ENCODE measurements at regions not wholly inside any gene's neighbourhood (a gene's known extent, or its start where the extent isn't known, plus 50 kb on each side); places are given as distances from the start of the nearest gene placed in this dataset.
"Not testable (repeated sequence)": the region's sequence is repeated elsewhere in the genome, so short reads cannot be mapped to it uniquely, and the experiment has no call there.

GRCh38 chr22:22193923-22194322 is 50.7 kb upstream of the VPREB1 start:
- no peak for DNase-seq (ENCODE audit: low read depth in 2 of 2, low spot score in 1 of 2)

GRCh38 chr22:22193462-22193861 is 51.1 kb upstream of the VPREB1 start:
- not testable (repeated sequence) for DNase-seq (ENCODE audit: low read depth in 2 of 2, low spot score in 1 of 2)

GRCh38 chr22:22193006-22193405 is 51.6 kb upstream of the VPREB1 start:
- DNase-seq (ENCODE audit: low read depth in 2 of 2, low spot score in 1 of 2), result not testable (repeated sequence)

- DNase-seq (ENCODE audit: low read depth in 2 of 2, low spot score in 1 of 2), result not testable (repeated sequence)
Measured at GRCh38 chr22:22189796-22190195, 54.8 kb upstream of the VPREB1 start.

- not testable (repeated sequence) for DNase-seq (ENCODE audit: low read depth in 2 of 2, low spot score in 1 of 2)
Measured at GRCh38 chr22:22187863-22188262, 56.7 kb upstream of the VPREB1 start.

GRCh38 chr22:22187299-22187698 is 57.3 kb upstream of the VPREB1 start:
- no peak for DNase-seq (ENCODE audit: low read depth in 2 of 2, low spot score in 1 of 2)

GRCh38 chr22:22185844-22186499 is 58.6 kb upstream of the VPREB1 start:
- DNase-seq (ENCODE audit: low read depth in 2 of 2, low spot score in 1 of 2), result no peak

GRCh38 chr22:22185217-22185616 is 59.4 kb upstream of the VPREB1 start:
- no peak for DNase-seq (ENCODE audit: low read depth in 2 of 2, low spot score in 1 of 2)

GRCh38 chr22:22184277-22184807 is 60.2 kb upstream of the VPREB1 start:
- no peak for DNase-seq (ENCODE audit: low read depth in 2 of 2, low spot score in 1 of 2)

GRCh38 chr22:22182990-22183264 is 61.7 kb upstream of the VPREB1 start:
- DNase-seq (ENCODE audit: low read depth in 2 of 2, low spot score in 1 of 2), result no peak

GRCh38 chr22:22182218-22182989 is 62.2 kb upstream of the VPREB1 start:
- DNase-seq (ENCODE audit: low read depth in 2 of 2, low spot score in 1 of 2), result no peak

- no peak for DNase-seq (ENCODE audit: low read depth in 2 of 2, low spot score in 1 of 2)
Measured at GRCh38 chr22:22181341-22181850, 63.2 kb upstream of the VPREB1 start.

GRCh38 chr22:22180738-22181285 is 63.8 kb upstream of the VPREB1 start:
- no peak for DNase-seq (ENCODE audit: low read depth in 2 of 2, low spot score in 1 of 2)

GRCh38 chr22:22179858-22180257 is 64.7 kb upstream of the VPREB1 start:
- no peak for DNase-seq (ENCODE audit: low read depth in 2 of 2, low spot score in 1 of 2)

- DNase-seq (ENCODE audit: low read depth in 2 of 2, low spot score in 1 of 2), result no peak
Measured at GRCh38 chr22:22178992-22179391, 65.6 kb upstream of the VPREB1 start.

GRCh38 chr22:22178355-22178965 is 66.1 kb upstream of the VPREB1 start:
- DNase-seq (ENCODE audit: low read depth in 2 of 2, low spot score in 1 of 2), result no peak

GRCh38 chr22:22176929-22177616 is 67.5 kb upstream of the VPREB1 start:
- no peak for DNase-seq (ENCODE audit: low read depth in 2 of 2, low spot score in 1 of 2)

- DNase-seq (ENCODE audit: low read depth in 2 of 2, low spot score in 1 of 2), result not testable (repeated sequence)
Measured at GRCh38 chr22:22172896-22173628, 71.5 kb upstream of the VPREB1 start.

GRCh38 chr22:22171357-22172218 is 73.0 kb upstream of the VPREB1 start:
- DNase-seq (ENCODE audit: low read depth in 2 of 2, low spot score in 1 of 2), result no peak

All from stimulated activated CD8-positive, alpha-beta memory T cell treated with anti-CD3 and anti-CD28 coated beads, Interleukin-4, amount 100 ng/mL, for 1 hour (primary cell).